Thymus (tissue), 11 donors: ENCODE measurements at regions not wholly inside any gene's neighbourhood (a gene's known extent, or its start where the extent isn't known, plus 50 kb on each side); places are given as distances from the start of the nearest gene placed in this dataset.

Source experiments
- DNase-seq, 9 donors: peaks; one replicate each; pipeline ENCODE4 v3.0.0-alpha.2; 2013; ENCODE audit warnings: low spot score in 9 of 9, low read depth in 6 of 9, missing footprints in 1 of 9
- H3K27ac ChIP-seq, 2 donors: one replicate each; pipeline ENCODE4 v1.5.1; 2013; ENCODE audit warnings: control low read depth in 1 of 2, low read depth in 1 of 2, low read length in 1 of 2, mild to moderate bottlenecking in 1 of 2, moderate library complexity in 1 of 2
- H3K27me3 ChIP-seq, 2 donors: one replicate each; pipeline ENCODE4 v1.5.1; 2013; ENCODE audit warnings: low read length in 1 of 2; ENCODE audit not compliant: control insufficient read depth in 2 of 2, insufficient read depth in 1 of 2
- H3K36me3 ChIP-seq, 2 donors: one replicate each; pipeline ENCODE4 v1.5.1; 2013; ENCODE audit warnings: low read length in 1 of 2, mild to moderate bottlenecking in 1 of 2, moderate library complexity in 1 of 2; ENCODE audit not compliant: control insufficient read depth in 2 of 2, insufficient read depth in 2 of 2
- H3K4me1 ChIP-seq, 2 donors: one replicate each; pipeline ENCODE4 v1.5.1; 2013; ENCODE audit warnings: low read length in 2 of 2; ENCODE audit not compliant: control insufficient read depth in 2 of 2, insufficient read depth in 2 of 2
- H3K4me3 ChIP-seq, 2 donors: one replicate each; pipeline ENCODE4 v1.5.1; 2013; ENCODE audit warnings: low read length in 2 of 2, control low read depth in 1 of 2, mild to moderate bottlenecking in 1 of 2
- H3K9me3 ChIP-seq, 2 donors: one replicate each; pipeline ENCODE4 v1.5.1; 2013; ENCODE audit warnings: low read length in 1 of 2, mild to moderate bottlenecking in 1 of 2; ENCODE audit not compliant: control insufficient read depth in 2 of 2, insufficient read depth in 1 of 2
- WGBS: extraction: QIAGEN DNeasy Blood & Tissue Kit; methylation state at CpG from one replicate; pipeline ENCODE4 v1.1.7; 2013; 5-methylcytosine and 5-hydroxymethylcytosine counted together
- donor health status: healthy.

DNA sequence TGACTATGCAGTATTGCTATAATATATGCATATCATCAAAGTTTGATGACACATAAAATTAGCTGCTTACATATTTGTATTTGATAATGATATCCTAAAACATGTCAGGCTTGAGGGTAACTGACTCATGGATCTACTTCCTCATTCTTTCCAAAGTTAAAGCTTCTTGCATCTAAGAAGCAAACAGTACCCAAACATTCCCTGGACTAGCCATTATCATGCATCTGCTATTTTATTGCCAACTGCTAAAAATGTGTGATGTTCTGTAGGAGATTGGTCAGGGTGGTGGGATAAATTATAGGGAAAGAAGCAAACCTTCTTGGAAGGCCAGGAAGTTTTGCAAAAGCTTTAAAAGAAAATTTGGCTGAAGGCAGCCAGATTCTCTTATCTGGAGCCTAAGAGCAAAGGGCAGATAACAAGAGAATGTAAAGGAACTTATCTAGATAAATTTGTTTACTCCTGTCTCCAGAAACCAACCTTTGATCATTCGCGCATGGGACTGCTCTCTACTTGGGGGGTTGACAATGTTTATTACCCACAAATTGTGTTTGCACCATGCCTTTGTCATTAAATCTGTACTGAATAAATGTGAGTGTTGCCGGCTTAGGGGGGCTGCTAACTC is 604.1 kb upstream of the TLE4 start:
- 98% methylated on average over 3 of the region's 3 CpGs for WGBS

DNA sequence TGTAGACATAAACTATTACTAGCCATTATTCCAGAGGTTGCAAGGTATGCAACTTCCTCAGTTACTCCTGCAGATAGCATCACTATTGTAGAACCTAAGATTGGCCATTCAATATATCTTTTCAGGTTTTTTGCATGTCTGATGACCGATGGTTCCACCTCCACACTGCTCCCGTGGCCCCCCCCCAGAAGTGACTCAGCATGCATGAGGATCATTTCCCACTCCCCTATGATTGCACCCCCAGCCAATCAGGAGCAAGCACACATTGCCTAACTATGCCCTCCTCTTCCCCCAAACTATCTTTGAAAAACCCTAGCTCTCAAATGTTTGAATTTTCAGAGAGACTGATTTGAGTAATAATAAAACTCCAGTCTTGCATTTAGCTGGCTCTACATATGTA is 601.4 kb upstream of the TLE4 start:
- H3K4me1 ChIP-seq = no peaks in the 10 kb centered on the region
- no peak overlapping the region for H3K4me3 ChIP-seq
- H3K27ac ChIP-seq = no peak overlapping the region
- no peaks in the 10 kb centered on the region for H3K36me3 ChIP-seq
- H3K27me3 ChIP-seq = no peaks in the 10 kb centered on the region
- WGBS = 83% methylated on average over 2 of the region's 2 CpGs
- no peaks in the 10 kb centered on the region for H3K9me3 ChIP-seq
- DNase-seq = no peak

More for the DNA sequence above, 604.1 kb upstream of the TLE4 start:
- H3K36me3 ChIP-seq = no peaks in the 10 kb centered on the region
- no peaks in the 10 kb centered on the region for H3K27me3 ChIP-seq
- H3K4me1 ChIP-seq = no peaks in the 10 kb centered on the region
- no peaks in the 10 kb centered on the region for H3K9me3 ChIP-seq
- no peak overlapping the region for H3K27ac ChIP-seq
- DNase-seq = no peak
- H3K4me3 ChIP-seq = no peak overlapping the region

DNA sequence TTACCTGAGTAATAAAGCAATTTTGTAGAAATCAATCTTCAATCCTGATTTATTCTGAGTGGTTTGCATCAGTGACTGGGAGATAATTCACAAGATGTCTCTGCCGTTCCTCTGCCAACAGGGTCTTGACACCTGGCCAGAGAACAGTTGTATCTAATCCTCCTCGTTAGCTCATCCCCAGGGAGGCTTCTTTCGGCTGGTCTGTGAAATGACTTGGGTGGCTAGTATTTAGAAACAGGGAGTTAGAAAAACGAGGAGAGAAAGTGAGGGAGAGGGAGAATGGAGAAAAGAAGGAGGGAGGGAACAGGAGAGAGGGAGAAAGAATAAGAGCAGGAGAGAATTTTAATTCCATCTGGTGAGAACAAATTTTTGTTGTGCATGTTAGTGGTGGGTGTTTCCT is 600.2 kb upstream of the TLE4 start:
- Histone ChIP-seq H3K4me1 (no peaks in the 10 kb centered on the region), H3K36me3 (no peaks in the 10 kb centered on the region), H3K9me3 (no peaks in the 10 kb centered on the region), H3K27me3 (no peaks in the 10 kb centered on the region), H3K4me3 (no peak overlapping the region), H3K27ac (no peak overlapping the region)
- 76% methylated on average over 4 of the region's 4 CpGs for WGBS
- DNase-seq = no peak

DNA sequence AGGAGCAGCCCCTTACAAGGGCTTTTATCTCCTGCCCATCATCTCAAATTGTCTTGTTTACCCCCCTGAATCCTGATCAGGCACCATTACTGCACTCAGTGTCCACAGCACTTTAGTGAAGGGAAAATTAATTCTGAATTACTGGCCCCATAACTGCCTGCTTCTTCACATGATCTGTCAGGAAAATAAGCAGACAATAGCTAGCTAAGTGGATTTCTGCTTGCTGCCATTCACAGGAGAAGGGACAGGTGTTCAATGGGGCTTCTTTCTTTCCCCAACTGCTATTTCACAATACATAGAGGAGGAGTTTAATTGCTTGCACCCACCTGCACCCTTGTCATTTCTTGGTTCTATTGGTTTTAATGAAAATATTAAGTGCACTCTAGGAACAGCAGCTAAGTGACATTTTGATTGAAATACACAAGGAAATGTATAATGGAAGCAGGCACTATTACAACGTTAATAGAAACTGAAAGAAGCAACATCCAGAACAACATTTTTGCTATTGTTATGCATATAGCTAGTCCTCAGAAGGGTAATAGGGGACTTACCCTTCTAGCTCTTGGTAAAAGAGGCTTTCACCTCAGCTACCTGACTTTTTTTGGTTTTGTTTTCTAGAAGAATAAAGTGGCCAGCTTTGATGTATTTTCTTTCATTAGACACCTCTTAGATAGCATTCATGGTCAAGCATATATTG is 599.3 kb upstream of the TLE4 start:
- H3K27me3 ChIP-seq = no peaks in the 10 kb centered on the region
- DNase-seq = no peak
- WGBS = 42% methylated on average over 1 of the region's 1 CpG

DNA sequence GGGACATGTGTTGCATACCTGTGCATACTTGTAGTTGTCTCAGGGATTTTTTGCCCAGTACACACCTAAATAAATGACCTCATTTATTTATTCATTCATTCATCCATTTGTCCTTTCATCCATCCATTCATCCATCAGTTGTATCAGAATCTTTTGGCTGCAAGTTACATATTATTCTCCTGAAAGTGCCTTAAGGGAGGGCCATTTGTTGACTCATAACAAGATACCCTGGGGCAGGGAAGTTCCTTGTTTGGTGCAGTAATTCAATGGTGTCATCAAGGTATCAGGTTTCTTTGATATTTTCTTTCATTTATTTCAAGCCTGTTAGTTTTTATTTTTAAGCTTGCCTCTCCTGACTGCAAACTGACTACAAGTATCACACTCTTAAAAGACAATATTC is 597.9 kb upstream of the TLE4 start:
- no peaks in the 10 kb centered on the region for H3K4me1 ChIP-seq
- no peaks in the 10 kb centered on the region for H3K9me3 ChIP-seq
- H3K27ac ChIP-seq = no peak overlapping the region
- H3K36me3 ChIP-seq = no peaks in the 10 kb centered on the region
- H3K27me3 ChIP-seq = no peaks in the 10 kb centered on the region
- DNase-seq = no peak
- H3K4me3 ChIP-seq = no peak overlapping the region

More for the DNA sequence above, 599.3 kb upstream of the TLE4 start:
- H3K4me1 ChIP-seq = no peaks in the 10 kb centered on the region
- H3K9me3 ChIP-seq = no peaks in the 10 kb centered on the region
- H3K4me3 ChIP-seq = no peak overlapping the region
- H3K36me3 ChIP-seq = no peaks in the 10 kb centered on the region
- H3K27ac ChIP-seq = no peak overlapping the region

DNA sequence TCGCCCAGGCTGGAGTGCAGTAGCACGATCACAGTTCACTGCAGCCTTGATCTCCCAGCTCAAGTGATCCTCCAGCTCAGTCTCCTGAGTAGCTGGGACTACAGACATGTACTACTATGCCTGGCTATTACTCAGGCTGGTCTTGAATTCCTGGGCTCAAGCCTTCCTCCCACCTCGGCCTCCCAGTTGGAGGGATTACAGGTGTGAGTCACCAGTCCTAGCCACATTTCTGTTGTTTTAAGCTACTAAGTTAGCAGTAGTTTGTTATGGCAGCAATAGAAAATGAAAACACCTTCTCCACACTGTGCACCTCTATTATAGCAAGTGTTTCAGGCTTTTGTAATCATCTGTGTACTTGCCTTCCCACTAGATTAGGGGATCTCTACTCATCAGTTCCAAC is 588.9 kb upstream of the TLE4 start:
- 95% methylated on average over 3 of the region's 3 CpGs for WGBS
- H3K4me1 ChIP-seq = no peaks in the 10 kb centered on the region
- H3K36me3 ChIP-seq = no peaks in the 10 kb centered on the region
- no peaks in the 10 kb centered on the region for H3K9me3 ChIP-seq
- H3K27me3 ChIP-seq = no peaks in the 10 kb centered on the region
- H3K27ac ChIP-seq = no peak overlapping the region
- no peak overlapping the region for H3K4me3 ChIP-seq
- DNase-seq = no peak

DNA sequence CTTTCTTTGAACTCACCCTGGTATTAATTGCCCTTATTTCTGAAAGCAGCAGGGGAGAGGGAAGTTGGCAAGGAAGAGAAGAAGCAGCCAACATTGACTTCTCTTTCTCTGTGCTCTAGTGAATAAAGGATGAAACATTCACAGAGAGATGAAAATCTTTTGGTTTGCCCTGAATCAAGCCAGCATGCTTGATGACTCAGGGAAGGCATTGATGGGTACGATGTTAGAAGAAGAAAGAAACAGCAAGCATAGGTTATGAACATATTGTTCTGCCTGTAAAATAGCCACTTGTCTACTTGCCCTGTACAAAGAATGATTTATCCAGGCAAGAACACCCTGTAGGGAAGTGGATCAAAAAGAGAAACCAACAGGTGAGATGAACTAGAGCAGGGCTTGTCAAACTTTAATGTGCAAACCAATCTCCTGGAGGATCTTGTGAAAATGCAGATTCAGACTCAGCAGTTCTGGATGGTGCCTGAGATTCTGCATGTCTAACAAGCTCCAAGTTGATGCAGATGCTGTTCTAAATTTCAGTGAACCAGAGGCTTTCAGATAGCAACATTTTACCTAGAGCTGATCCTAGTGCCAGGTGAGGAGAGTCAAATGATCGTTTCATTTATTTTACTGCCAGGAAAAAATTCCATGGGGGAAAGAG is 586.6 kb upstream of the TLE4 start:
- Histone ChIP-seq H3K4me1 (no peaks in the 10 kb centered on the region), H3K9me3 (no peaks in the 10 kb centered on the region), H3K4me3 (no peak overlapping the region), H3K36me3 (no peaks in the 10 kb centered on the region), H3K27ac (no peak overlapping the region), H3K27me3 (no peaks in the 10 kb centered on the region)
- WGBS = 84% methylated on average over 2 of the region's 2 CpGs
- no peak for DNase-seq

DNA sequence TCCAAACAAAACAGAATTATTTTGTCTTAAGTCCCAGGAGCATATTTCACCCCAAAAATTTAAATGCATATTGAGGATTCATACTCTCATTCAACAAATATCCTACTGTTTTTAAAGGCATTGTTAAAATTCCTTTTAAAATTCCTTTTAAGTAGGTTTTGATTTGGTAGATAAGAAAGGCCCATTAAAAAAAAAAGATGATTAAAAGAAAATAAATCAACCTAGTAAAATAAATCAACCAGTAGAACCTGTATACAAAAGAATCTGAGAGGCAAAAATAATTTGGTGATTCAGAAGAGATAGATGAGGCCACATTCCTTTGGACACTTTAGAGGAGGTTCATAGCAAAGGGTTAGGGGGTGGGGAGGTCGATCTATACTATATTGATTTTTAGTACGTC is 585.3 kb upstream of the TLE4 start:
- H3K27ac ChIP-seq = no peak overlapping the region
- 95% methylated on average over 2 of the region's 2 CpGs for WGBS
- no peak overlapping the region for H3K4me3 ChIP-seq
- H3K27me3 ChIP-seq = no peaks in the 10 kb centered on the region
- H3K9me3 ChIP-seq = no peaks in the 10 kb centered on the region
- H3K36me3 ChIP-seq = no peaks in the 10 kb centered on the region
- DNase-seq = no peak
- H3K4me1 ChIP-seq = no peaks in the 10 kb centered on the region

DNA sequence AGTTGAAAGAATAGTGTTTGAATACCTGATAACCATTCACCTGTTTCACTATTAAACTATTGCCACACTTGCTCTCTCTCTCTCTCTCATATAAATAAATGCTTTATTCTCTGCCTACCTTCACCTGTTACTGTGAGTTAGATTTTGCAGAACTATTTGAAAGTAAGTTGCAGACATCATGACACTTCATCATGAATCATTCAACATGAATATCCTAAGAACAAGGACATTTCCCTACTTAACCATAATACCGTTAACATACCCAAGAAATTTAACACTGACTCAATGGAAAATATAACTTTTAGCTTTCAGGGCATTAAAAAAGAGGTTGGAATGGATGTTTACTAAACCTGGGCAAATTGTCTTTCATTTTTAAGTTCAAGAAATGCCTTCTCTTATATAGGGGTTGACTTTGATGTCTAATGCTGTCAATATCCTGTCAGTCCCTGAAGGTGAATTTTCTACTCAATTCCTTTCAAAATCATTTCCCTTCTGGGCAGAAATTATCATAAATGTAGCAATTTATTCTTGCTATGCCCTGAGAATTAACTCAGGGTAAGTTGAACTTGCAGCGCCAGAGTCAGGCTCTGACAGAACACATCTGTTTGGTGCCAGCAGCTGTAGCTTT is 582.6 kb upstream of the TLE4 start:
- Histone ChIP-seq H3K27ac (no peak overlapping the region), H3K36me3 (no peaks in the 10 kb centered on the region), H3K4me3 (no peak overlapping the region), H3K4me1 (no peaks in the 10 kb centered on the region), H3K9me3 (no peaks in the 10 kb centered on the region), H3K27me3 (no peaks in the 10 kb centered on the region)
- DNase-seq = no peak
- 96% methylated on average over 2 of the region's 2 CpGs for WGBS
